ENCODE measurements at regions not wholly inside any gene's neighbourhood (a gene's known extent, or its start where the extent isn't known, plus 50 kb on each side); places are given as distances from the start of the nearest gene placed in this dataset.
A peak's percentile ranks its signal among the peaks of the same experiment; 100 is the strongest.

- no peak for DNase-seq (ENCODE audit: low read depth, low spot score)
Observed at GRCh38 chr14:39877577-39878190, 445.5 kb upstream of the FBXO33 start.

GRCh38 chr14:39876916-39877315 lies 444.7 kb upstream of the FBXO33 start:
- no peak for DNase-seq (ENCODE audit: low read depth, low spot score)

GRCh38 chr14:39875028-39875427 lies 442.8 kb upstream of the FBXO33 start:
- no peak for DNase-seq (ENCODE audit: low read depth, low spot score)

GRCh38 chr14:39873791-39874190 lies 441.6 kb upstream of the FBXO33 start:
- peak; percentile 49 for DNase-seq (ENCODE audit: low read depth, low spot score)

- no peak for DNase-seq (ENCODE audit: low read depth, low spot score)
Observed at GRCh38 chr14:39868949-39869348, 436.7 kb upstream of the FBXO33 start.

GRCh38 chr14:39868251-39868650 lies 436.0 kb upstream of the FBXO33 start:
- no peak for DNase-seq (ENCODE audit: low read depth, low spot score)

GRCh38 chr14:39863441-39863840 lies 431.2 kb upstream of the FBXO33 start:
- DNase-seq (ENCODE audit: low read depth, low spot score): no peak

GRCh38 chr14:39861696-39862095 lies 429.5 kb upstream of the FBXO33 start:
- no peak for DNase-seq (ENCODE audit: low read depth, low spot score)

- no peak for DNase-seq (ENCODE audit: low read depth, low spot score)
Observed at GRCh38 chr14:39861229-39861600, 429.0 kb upstream of the FBXO33 start.

GRCh38 chr14:39860596-39861228 lies 428.5 kb upstream of the FBXO33 start:
- no peak for DNase-seq (ENCODE audit: low read depth, low spot score)

- no peak for DNase-seq (ENCODE audit: low read depth, low spot score)
Observed at GRCh38 chr14:39859314-39859713, 427.1 kb upstream of the FBXO33 start.

- DNase-seq (ENCODE audit: low read depth, low spot score): no peak
Observed at GRCh38 chr14:39857376-39858055, 425.3 kb upstream of the FBXO33 start.

- no peak for DNase-seq (ENCODE audit: low read depth, low spot score)
Observed at GRCh38 chr14:39853441-39853840, 421.2 kb upstream of the FBXO33 start.

- no peak for DNase-seq (ENCODE audit: low read depth, low spot score)
Observed at GRCh38 chr14:39851202-39851601, 419.0 kb upstream of the FBXO33 start.

- no peak for DNase-seq (ENCODE audit: low read depth, low spot score)
Observed at GRCh38 chr14:39847852-39848251, 415.6 kb upstream of the FBXO33 start.

- no peak for DNase-seq (ENCODE audit: low read depth, low spot score)
Observed at GRCh38 chr14:39847194-39847593, 415.0 kb upstream of the FBXO33 start.

GRCh38 chr14:39843881-39844280 lies 411.6 kb upstream of the FBXO33 start:
- peak; percentile 3 for DNase-seq (ENCODE audit: low read depth, low spot score)

GRCh38 chr14:39841088-39841487 lies 408.9 kb upstream of the FBXO33 start:
- DNase-seq (ENCODE audit: low read depth, low spot score): no peak

- no peak for DNase-seq (ENCODE audit: low read depth, low spot score)
Observed at GRCh38 chr14:39827901-39828655, 395.8 kb upstream of the FBXO33 start.

- no peak for DNase-seq (ENCODE audit: low read depth, low spot score)
Observed at GRCh38 chr14:39812532-39813320, 380.5 kb upstream of the FBXO33 start.

GRCh38 chr14:39807271-39807670 lies 375.0 kb upstream of the FBXO33 start:
- no peak for DNase-seq (ENCODE audit: low read depth, low spot score)

- DNase-seq (ENCODE audit: low read depth, low spot score): no peak
Observed at GRCh38 chr14:39784461-39784860, 352.2 kb upstream of the FBXO33 start.

Measured in ELF-1 (cell line).